ENCODE measurements at regions not wholly inside any gene's neighbourhood (a gene's known extent, or its start where the extent isn't known, plus 50 kb on each side); places are given as distances from the start of the nearest gene placed in this dataset.

- TF ChIP-seq CTCF (IDR thresholded peaks at IDR 0.05 in 2 of 3, conservative IDR thresholded peaks at IDR 0.05 in 1 of 3; ENCODE audit: control insufficient read depth in 2 of 3, extremely low read depth in 1 of 3, insufficient read depth in 1 of 3, low read depth in 3 of 3, low read length in 3 of 3) (no peak), CHD1 (IDR thresholded peaks at IDR 0.05; ENCODE audit: low read depth, low read length) (no peak), CREM (IDR thresholded peaks at IDR 0.05; ENCODE audit: low read depth) (no peak), LARP7 (IDR thresholded peaks at IDR 0.05) (no peak), KLF5 (IDR thresholded peaks at IDR 0.05; ENCODE audit: partially characterized antibody) (no peak), REST (IDR thresholded peaks at IDR 0.05; ENCODE audit: low read depth, low read length) (no peak), NR2F1 (conservative IDR thresholded peaks at IDR 0.05) (no peak)
These were observed 495.8 kb downstream of the MDFIC start for GRCh38 chr7:115417662-115418061.
